ENCODE measurements at regions not wholly inside any gene's neighbourhood (a gene's known extent, or its start where the extent isn't known, plus 50 kb on each side); places are given as distances from the start of the nearest gene placed in this dataset.
A peak's percentile ranks its signal among the peaks of the same experiment; 100 is the strongest.
"Not testable (repeated sequence)": the region's sequence is repeated elsewhere in the genome, so short reads cannot be mapped to it uniquely, and the experiment has no call there.

- DNase-seq: peak; percentile 12
Measured at GRCh38 chr1:118563981-118564951, 379.2 kb upstream of the SPAG17 start.

DNA sequence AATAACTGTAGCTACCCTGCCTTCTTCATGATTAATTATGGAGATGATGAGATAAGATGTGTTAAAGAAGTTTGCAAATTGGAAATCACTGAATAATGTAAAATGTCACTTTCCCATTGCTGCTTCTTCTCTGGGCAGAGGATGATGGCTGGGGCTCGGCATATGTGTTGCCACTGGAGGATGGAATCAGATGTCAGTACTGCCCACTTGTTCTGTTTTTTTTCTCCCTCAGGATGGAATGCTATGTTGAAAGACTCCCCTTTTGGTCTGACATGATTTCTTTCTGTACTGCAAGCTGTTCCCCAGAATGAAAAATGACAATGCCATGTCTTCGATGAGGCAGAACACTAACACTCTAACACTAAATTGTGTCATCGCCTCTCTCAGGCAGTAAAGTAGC is 373.9 kb upstream of the SPAG17 start:
- peak; percentile 3 for DNase-seq

DNA sequence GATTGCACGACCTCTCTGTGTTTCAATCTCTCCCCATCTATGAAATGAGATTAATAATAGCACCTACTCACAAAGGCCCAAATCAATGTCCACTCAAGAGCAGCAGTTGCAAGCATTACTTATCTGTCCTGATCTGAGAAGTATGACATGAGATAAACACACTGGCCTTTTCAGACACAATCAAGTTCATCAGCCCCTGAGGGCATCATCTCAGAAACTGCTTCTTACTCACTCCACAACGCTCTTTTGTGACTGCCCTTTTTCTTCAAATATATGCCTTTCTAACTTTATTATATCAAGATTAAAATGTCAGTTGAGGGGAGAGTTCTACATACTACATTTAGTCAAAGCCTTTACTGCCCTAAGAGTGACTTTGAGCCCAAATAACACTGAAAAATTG is 371.9 kb upstream of the SPAG17 start:
- DNase-seq: no peak

- no peak for DNase-seq
Measured at GRCh38 chr1:118555638-118556037, 370.6 kb upstream of the SPAG17 start.

- no peak for DNase-seq
Measured at GRCh38 chr1:118535901-118536300, 350.9 kb upstream of the SPAG17 start.

- not testable (repeated sequence) for DNase-seq
Measured at GRCh38 chr1:118511922-118512321, 326.9 kb upstream of the SPAG17 start.

DNA sequence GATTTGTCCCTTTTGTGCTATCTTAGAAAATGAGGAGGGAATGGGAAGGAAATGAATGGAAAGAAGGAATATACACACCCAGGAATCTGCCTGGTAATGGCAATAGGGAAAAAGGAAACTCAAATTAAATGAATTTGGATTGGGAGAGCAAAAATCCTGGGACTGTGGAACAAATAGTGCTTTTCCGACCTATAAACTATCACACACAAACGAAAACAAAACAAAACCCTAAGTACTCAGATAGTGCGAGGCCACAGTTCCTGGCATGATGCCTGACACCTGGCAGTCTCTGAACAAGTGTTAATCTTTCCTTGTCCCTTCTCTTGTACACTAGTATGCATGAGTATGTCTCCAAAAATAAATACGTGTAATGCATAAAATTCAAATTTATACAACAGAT is 319.8 kb upstream of the SPAG17 start:
- no peak for DNase-seq

DNA sequence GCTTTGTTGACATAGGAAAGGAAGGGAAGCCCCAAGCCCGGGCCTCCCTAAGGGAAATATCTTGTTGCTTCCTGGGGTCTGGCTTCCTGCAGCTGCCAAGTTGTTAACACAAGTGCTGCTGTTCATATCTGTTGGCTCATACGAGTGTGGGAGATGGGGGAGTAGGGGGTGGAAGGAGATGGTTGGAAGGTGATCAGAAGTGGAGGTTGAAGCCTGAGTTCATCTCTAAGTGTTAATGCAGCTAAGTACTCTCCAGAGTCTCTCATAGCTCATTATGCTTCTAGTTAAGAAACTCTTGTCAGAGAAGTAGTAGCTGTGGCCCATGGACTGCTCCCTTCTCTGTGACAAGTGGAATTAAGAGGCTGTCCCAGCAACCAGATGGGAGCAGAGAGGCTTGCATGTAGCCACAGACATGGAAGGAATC is 319.2 kb upstream of the SPAG17 start:
- no peak for DNase-seq

DNA sequence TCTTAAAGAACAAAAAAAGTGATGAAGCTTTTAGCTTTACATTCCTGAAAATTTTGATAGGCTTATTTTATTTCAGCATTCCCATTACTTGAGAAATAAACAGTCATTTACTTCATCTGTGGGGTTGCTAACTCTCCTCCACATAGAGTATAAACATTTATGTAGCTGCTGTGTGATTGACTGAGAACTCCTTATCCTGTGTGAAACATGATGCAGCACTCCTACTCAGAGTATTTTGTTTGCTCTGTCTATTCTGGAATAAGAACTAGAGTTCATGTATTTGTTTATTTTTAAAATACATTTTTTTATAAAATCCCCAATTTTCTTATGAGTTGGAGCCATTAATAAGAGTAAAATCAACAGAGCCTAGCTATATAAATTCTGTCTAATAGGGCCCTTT is 318.7 kb upstream of the SPAG17 start:
- DNase-seq: no peak

GRCh38 chr1:118494998-118495397 is 310.0 kb upstream of the SPAG17 start:
- DNase-seq: no peak

GRCh38 chr1:118488787-118489186 is 303.8 kb upstream of the SPAG17 start:
- DNase-seq: no peak

DNA sequence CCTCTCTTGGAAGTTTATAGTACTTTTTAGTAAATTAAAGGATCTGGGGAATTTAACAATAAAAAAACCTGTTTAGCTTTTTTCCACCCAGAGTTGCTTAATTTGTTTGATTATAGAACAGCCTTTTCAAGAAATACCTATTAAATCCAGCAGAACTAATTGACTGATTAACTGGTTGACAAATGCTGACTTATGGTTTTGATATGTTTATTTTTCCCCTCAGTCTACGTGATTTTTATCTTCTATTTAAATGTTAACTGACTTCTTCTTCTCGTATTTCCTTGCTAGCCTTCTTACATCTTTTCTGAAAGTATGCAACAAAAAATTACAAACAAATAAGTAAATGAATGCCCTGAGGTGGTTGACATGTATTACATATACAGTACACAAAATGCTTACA is 302.9 kb upstream of the SPAG17 start:
- DNase-seq: no peak

GRCh38 chr1:118487091-118487490 is 302.1 kb upstream of the SPAG17 start:
- DNase-seq: peak; percentile 16

DNA sequence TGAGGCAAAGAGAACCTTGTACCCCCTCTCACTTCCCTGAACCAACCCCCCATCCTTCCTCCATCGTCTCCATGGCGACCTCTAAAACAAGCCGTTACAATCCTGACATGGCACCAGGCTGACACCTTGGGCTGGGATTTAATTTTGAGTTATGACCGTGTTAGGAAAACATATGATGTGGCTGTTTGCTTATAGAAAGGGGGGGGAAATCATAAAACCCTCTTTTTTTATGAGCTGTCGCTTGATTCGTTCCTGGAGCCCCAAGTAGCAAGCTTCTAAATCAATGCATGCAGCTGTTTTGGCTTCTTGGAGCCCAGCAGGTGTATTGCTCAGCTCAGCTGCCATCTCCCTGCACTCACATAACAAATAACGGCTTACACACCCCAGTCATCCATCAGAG is 301.2 kb upstream of the SPAG17 start:
- DNase-seq: no peak

DNA sequence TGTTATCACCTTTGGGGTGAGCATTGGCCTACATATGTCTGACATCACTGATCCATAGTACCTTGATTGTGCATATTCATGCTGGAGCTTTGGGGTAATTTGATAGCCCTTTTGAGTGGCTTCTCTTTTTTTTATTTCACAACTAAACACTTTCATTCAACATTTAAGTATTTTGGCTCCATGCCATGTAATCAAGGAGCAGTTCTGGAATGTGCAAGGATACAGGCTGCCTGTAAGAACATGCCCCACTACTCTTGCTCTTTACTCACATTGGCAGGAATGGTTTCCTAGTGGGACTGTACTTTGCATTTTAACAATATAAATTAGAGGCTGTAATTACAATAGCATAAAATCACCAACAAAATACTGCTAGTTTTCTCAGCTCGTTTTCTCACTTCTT is 300.7 kb upstream of the SPAG17 start:
- peak; percentile 27 for DNase-seq

DNA sequence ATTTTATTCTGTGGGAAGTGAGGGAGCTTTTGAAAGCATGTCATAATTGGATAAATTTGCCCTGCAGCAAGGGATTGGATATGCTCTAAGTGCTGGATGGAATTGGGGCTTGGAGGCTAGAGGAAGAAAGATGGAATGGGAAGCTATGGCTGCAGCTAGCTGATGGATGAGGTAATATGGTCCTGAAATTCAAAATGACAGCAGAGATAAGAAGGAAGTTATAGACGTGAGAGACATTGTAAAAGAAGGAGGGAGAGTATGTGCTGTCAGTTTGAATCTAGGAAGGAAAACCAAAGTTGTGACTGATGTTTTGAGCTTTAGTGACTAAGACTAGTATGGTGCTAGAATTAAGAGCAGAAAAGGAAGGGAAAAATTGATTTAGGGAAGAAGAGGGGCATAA is 299.9 kb upstream of the SPAG17 start:
- no peak for DNase-seq

GRCh38 chr1:118483245-118484006 is 298.4 kb upstream of the SPAG17 start:
- DNase-seq: peak; percentile 22

DNA sequence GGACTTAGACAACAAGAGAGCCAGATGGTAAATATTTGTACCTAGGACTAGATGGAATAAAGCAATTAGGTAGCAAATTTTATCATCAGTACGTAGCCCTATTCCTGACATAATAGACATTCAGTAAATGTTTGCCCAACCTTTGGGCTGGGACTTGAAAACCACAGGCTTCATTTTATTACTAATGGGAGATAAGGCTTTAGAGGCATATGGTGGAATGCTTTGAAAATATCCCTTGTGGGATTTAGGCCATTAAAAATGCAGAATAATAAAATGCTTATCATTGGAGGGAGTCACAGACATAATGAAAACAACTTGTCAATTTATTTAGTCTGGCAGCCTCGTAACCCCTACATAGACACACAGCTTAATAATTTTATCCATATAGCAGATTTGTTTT is 296.1 kb upstream of the SPAG17 start:
- peak; percentile 14 for DNase-seq

- no peak for DNase-seq
Measured at GRCh38 chr1:118479351-118479750, 294.3 kb upstream of the SPAG17 start.

- DNase-seq: no peak
Measured at GRCh38 chr1:118473825-118474224, 288.8 kb upstream of the SPAG17 start.

GRCh38 chr1:118464460-118464859 is 279.4 kb upstream of the SPAG17 start:
- DNase-seq: not testable (repeated sequence)

GRCh38 chr1:118461154-118461553 is 276.1 kb upstream of the SPAG17 start:
- no peak for DNase-seq

GRCh38 chr1:118459871-118460270 is 274.8 kb upstream of the SPAG17 start:
- DNase-seq: no peak

GRCh38 chr1:118453856-118454255 is 268.8 kb upstream of the SPAG17 start:
- DNase-seq: not testable (repeated sequence)

All from fibroblast of upper back skin (primary cell).